OCI-LY7 (cell line): ENCODE measurements at regions not wholly inside any gene's neighbourhood (a gene's known extent, or its start where the extent isn't known, plus 50 kb on each side); places are given as distances from the start of the nearest gene placed in this dataset.

Experiments
- BruUV-seq: library from RNA; stranded (reverse); fragments of 400-500 nt; replicated peaks from 2 replicates; lab custom pipeline; 2021; lab: Mats Ljungman, UMichigan
- CTCF ChIA-PET: fragments of 300-600 bp; sonication (Branson Sonifier 250); formaldehyde crosslinking; loops from one replicate; lab custom pipeline; 2022; ENCODE audit warnings: antibody characterized with exemption; ENCODE audit not compliant: unreplicated experiment; lab: Charles Lee
- POLR2A ChIA-PET: fragments of 300-600 bp; sonication (Branson Sonifier 250); formaldehyde crosslinking; loops from one replicate; lab custom pipeline; 2022; ENCODE audit warnings: antibody characterized with exemption; lab: Charles Lee
- DNase-seq: peaks from one replicate; pipeline ENCODE4 v3.0.0-alpha.2; 2015; ENCODE audit warnings: low spot score
- H2AFZ ChIP-seq: fragments of 200-600 bp; sonication (generic), shearing (Covaris generic); 2 replicates; pipeline ENCODE4 v1.6.1; 2014; ENCODE audit warnings: mild to moderate bottlenecking, antibody characterized with exemption, low read length, moderate library complexity
- H3K27ac ChIP-seq: fragments of 200-600 bp; sonication (generic); 2 replicates; pipeline ENCODE4 v1.5.1; 2014; ENCODE audit warnings: mixed run types, low read depth, mild to moderate bottlenecking, moderate library complexity, low read length, inconsistent platforms; ENCODE audit not compliant: poor library complexity, severe bottlenecking
- H3K36me3 ChIP-seq: fragments of 200-600 bp; sonication (generic); 2 replicates; pipeline ENCODE4 v1.6.1; 2014; ENCODE audit warnings: mild to moderate bottlenecking, antibody characterized with exemption, low read length, moderate library complexity, mixed read lengths; ENCODE audit not compliant: insufficient read depth
- H3K4me1 ChIP-seq: fragments of 200-600 bp; sonication (generic); 2 replicates; pipeline ENCODE4 v1.5.1; 2014; ENCODE audit warnings: mild to moderate bottlenecking, low read length; ENCODE audit not compliant: insufficient read depth, poor library complexity, severe bottlenecking
- H3K4me2 ChIP-seq: fragments of 200-600 bp; sonication (generic); 2 replicates; pipeline ENCODE4 v1.6.1; 2014; ENCODE audit warnings: mild to moderate bottlenecking, low read length
- H3K4me3 ChIP-seq: fragments of 200-600 bp; sonication (generic); 2 replicates; pipeline ENCODE4 v1.5.1; 2014; ENCODE audit warnings: mild to moderate bottlenecking, low read depth, low read length; ENCODE audit not compliant: poor library complexity, severe bottlenecking
- H3K79me2 ChIP-seq: fragments of 200-600 bp; sonication (generic); 2 replicates; pipeline ENCODE4 v1.6.1; 2016; ENCODE audit warnings: low read depth, mild to moderate bottlenecking, low read length, moderate library complexity, mixed read lengths; ENCODE audit not compliant: insufficient read depth
- H3K9me2 ChIP-seq: fragments of 200-600 bp; sonication (generic); 2 replicates; pipeline ENCODE4 v1.6.1; 2016; ENCODE audit warnings: mild to moderate bottlenecking, low read length, mixed read lengths; ENCODE audit not compliant: insufficient read depth
- H3K9me3 ChIP-seq: fragments of 200-600 bp; sonication (generic); 2 replicates; pipeline ENCODE4 v1.6.1; 2014; ENCODE audit warnings: mild to moderate bottlenecking, mixed run types, low read length, mixed read lengths
- H4K20me1 ChIP-seq: fragments of 200-600 bp; sonication (generic); 2 replicates; pipeline ENCODE4 v1.6.1; 2014; ENCODE audit warnings: mild to moderate bottlenecking, antibody characterized with exemption, low read length, moderate library complexity, mixed read lengths; ENCODE audit not compliant: insufficient read depth
- CTCF ChIP-seq: fragments of 200-600 bp; sonication (generic); conservative IDR thresholded peaks from 2 replicates; pipeline ENCODE4 v1.5.1; 2014; ENCODE audit warnings: mild to moderate bottlenecking, antibody characterized with exemption, low read length, moderate library complexity, mixed read lengths
- EZH2phosphoT487 ChIP-seq: fragments of 200-600 bp; sonication (generic); IDR thresholded peaks from 2 replicates; pipeline ENCODE4 v1.6.1; 2018; ENCODE audit warnings: low read depth, borderline replicate concordance, mild to moderate bottlenecking, mixed run types, antibody characterized with exemption, low read length, moderate library complexity, mixed read lengths
- intact Hi-C: fragments of 100-400 bp; cut with micrococcal nuclease; formaldehyde crosslinking; loops from one replicate; pipeline ENCODE4 v1.10.0; 2022; ENCODE audit not compliant: unreplicated experiment

GRCh38 chr2:70391988-70392387 lies 90.1 kb upstream of the FAM136A start:
- no TSS peak for BruUV-seq
- Histone ChIP-seq H2AFZ (no peak overlapping the region), H4K20me1 (no peaks in the 10 kb centered on the region), H3K4me2 (no peak overlapping the region), H3K4me3 (no peak overlapping the region), H3K36me3 (no peaks in the 10 kb centered on the region), H3K9me3 (no peaks in the 10 kb centered on the region), H3K79me2 (no peaks in the 10 kb centered on the region), H3K4me1 (no peaks in the 10 kb centered on the region), H3K27ac (no peak overlapping the region), H3K9me2 (no peaks in the 10 kb centered on the region)
- TF ChIP-seq CTCF, result no peak
- no peak for TF ChIP-seq EZH2phosphoT487
- ChIA-PET CTCF (no interaction called here), POLR2A (no interaction called here)
- intact Hi-C loops, result no loop called here
- DNase-seq, result no peak

DNA sequence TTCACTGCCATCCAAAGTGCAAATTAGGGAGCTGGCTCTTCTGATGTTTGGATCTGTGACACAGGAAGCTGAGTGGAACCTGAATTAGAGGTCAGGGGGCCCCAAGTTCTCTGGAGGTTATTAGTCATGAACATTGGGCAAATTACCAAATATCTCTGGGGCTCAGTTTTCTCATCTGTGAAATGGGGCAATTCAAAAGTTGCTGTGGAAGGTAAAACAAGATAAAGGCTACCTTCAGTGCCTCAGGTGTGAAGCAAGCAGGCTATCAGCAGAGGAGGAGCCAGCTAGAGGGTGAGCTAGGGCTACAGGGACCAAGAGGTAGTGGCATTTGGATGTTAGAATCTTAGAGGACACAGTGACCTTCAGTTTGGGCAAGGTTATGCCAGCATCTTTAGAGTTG lies 89.4 kb upstream of the FAM136A start:
- H3K4me3 ChIP-seq, result no peak overlapping the region
- no peak overlapping the region for H3K4me2 ChIP-seq
- ChIA-PET CTCF (no interaction called here), POLR2A (no interaction called here)
- DNase-seq, result no peak
- H2AFZ ChIP-seq, result no peak overlapping the region
- no peaks in the 10 kb centered on the region for H3K9me3 ChIP-seq
- TF ChIP-seq EZH2phosphoT487, result no peak
- no peak for TF ChIP-seq CTCF
- H3K27ac ChIP-seq, result no peak overlapping the region
- no peaks in the 10 kb centered on the region for H3K79me2 ChIP-seq
- intact Hi-C loops, result no loop called here
- H4K20me1 ChIP-seq, result no peaks in the 10 kb centered on the region
- no peaks in the 10 kb centered on the region for H3K4me1 ChIP-seq
- H3K9me2 ChIP-seq, result no peaks in the 10 kb centered on the region
- no TSS peak for BruUV-seq
- H3K36me3 ChIP-seq, result no peaks in the 10 kb centered on the region

DNA sequence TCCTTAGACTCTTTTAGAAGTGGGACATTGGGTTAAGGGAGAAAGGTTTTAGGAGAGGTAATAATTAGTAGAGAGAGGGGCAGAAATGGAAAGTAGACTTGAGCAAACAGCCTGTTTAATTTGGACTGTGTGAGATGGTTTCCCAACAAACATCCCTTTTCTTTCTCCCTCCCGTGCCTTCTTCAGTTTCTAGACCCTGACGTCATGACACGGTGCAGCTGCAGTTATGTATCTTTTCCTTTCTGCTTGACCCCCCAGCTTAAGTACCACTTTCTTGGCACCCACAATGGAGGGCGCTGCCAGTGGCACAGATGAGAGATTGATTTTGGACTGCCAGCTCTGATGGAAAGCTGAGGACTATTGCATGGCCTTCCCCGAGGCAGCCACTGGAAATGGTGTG lies 86.9 kb upstream of the FAM136A start:
- ChIA-PET CTCF (no interaction called here), POLR2A (no interaction called here)
- no TSS peak for BruUV-seq

More for the DNA sequence above, 86.9 kb upstream of the FAM136A start:
- Histone ChIP-seq H3K9me2 (no peaks in the 10 kb centered on the region), H3K36me3 (no peaks in the 10 kb centered on the region), H4K20me1 (no peaks in the 10 kb centered on the region), H3K4me2 (no peak overlapping the region), H3K4me3 (no peak overlapping the region), H3K27ac (no peak overlapping the region), H2AFZ (no peak overlapping the region), H3K4me1 (no peaks in the 10 kb centered on the region), H3K9me3 (no peaks in the 10 kb centered on the region), H3K79me2 (no peaks in the 10 kb centered on the region)
- TF ChIP-seq CTCF, result no peak
- intact Hi-C loops, result no loop called here
- DNase-seq, result no peak
